ENCODE measurements at regions not wholly inside any gene's neighbourhood (a gene's known extent, or its start where the extent isn't known, plus 50 kb on each side); places are given as distances from the start of the nearest gene placed in this dataset.
"Not testable (repeated sequence)": the region's sequence is repeated elsewhere in the genome, so short reads cannot be mapped to it uniquely, and the experiment has no call there.

GRCh38 chr6:94184666-94185464 is 765.5 kb upstream of the EPHA7 start:
- no peak for TF ChIP-seq CTCF (IDR thresholded peaks at IDR 0.05; ENCODE audit: insufficient read depth, missing control alignments)
- no peak for FAIRE-seq

GRCh38 chr6:94177429-94177828 is 758.1 kb upstream of the EPHA7 start:
- no peak for TF ChIP-seq CTCF (IDR thresholded peaks at IDR 0.05; ENCODE audit: insufficient read depth, missing control alignments)

More at GRCh38 chr6:94184666-94185464, 765.5 kb upstream of the EPHA7 start:
- no peak for DNase-seq (ENCODE audit: insufficient read length, low spot score)

GRCh38 chr6:94175465-94175864 is 756.1 kb upstream of the EPHA7 start:
- no peak for FAIRE-seq
- TF ChIP-seq CTCF (IDR thresholded peaks at IDR 0.05; ENCODE audit: insufficient read depth, missing control alignments), result no peak
- DNase-seq (ENCODE audit: insufficient read length, low spot score), result no peak

More at GRCh38 chr6:94177429-94177828, 758.1 kb upstream of the EPHA7 start:
- FAIRE-seq, result no peak
- no peak for DNase-seq (ENCODE audit: insufficient read length, low spot score)

- FAIRE-seq (no peak), DNase-seq (ENCODE audit: insufficient read length, low spot score) (no peak)
- TF ChIP-seq CTCF (IDR thresholded peaks at IDR 0.05; ENCODE audit: insufficient read depth, missing control alignments), result no peak
Observed at GRCh38 chr6:94163877-94164276, 744.5 kb upstream of the EPHA7 start.

- DNase-seq (ENCODE audit: insufficient read length, low spot score), result no peak
- no peak for TF ChIP-seq CTCF (IDR thresholded peaks at IDR 0.05; ENCODE audit: insufficient read depth, missing control alignments)
- no peak for FAIRE-seq
Observed at GRCh38 chr6:94150886-94151285, 731.5 kb upstream of the EPHA7 start.

- DNase-seq (ENCODE audit: insufficient read length, low spot score), result no peak
- no peak for TF ChIP-seq CTCF (IDR thresholded peaks at IDR 0.05; ENCODE audit: insufficient read depth, missing control alignments)
- no peak for FAIRE-seq
Observed at GRCh38 chr6:94144807-94145206, 725.4 kb upstream of the EPHA7 start.

GRCh38 chr6:94137178-94137577 is 717.8 kb upstream of the EPHA7 start:
- not testable (repeated sequence) for FAIRE-seq; DNase-seq (ENCODE audit: insufficient read length, low spot score)

Data from D721Med (cell line).